Keratinocyte (primary cell): ENCODE measurements at regions not wholly inside any gene's neighbourhood (a gene's known extent, or its start where the extent isn't known, plus 50 kb on each side); places are given as distances from the start of the nearest gene placed in this dataset.

ENCODE experiments used
- CTCF ChIP-seq, 3 experiments: IDR thresholded peaks in 1 of 3; conservative IDR thresholded peaks in 1 of 3; optimal IDR thresholded peaks in 1 of 3; 2 replicates in 2 of 3; 3 replicates in 1 of 3; pipeline versions ENCODE3 to v1.5.1; 2011; ENCODE audit warnings: low read length in 3 of 3, mild to moderate bottlenecking in 3 of 3, moderate library complexity in 2 of 3, control low read depth in 1 of 3, inconsistent platforms in 1 of 3; ENCODE audit not compliant: insufficient read depth in 2 of 3; ENCODE audit errors: extremely low read depth in 1 of 3
- EZH2 ChIP-seq: IDR thresholded peaks from one replicate; pipeline ENCODE4 v1.6.1; 2012; ENCODE audit warnings: inconsistent platforms, mild to moderate bottlenecking, low read length, moderate library complexity

GRCh38 chr6:169849396-169849795, 98.0 kb downstream of the ERMARD start:
- TF ChIP-seq CTCF (optimal IDR thresholded peaks at IDR 0.05 in 1 of 3, IDR thresholded peaks at IDR 0.05 in 1 of 3, conservative IDR thresholded peaks at IDR 0.05 in 1 of 3; ENCODE audit: extremely low read depth in 1 of 3, insufficient read depth in 2 of 3, low read length in 3 of 3), result no peak
- no peak for TF ChIP-seq EZH2
